Activated CD8-positive, alpha-beta memory T cell treated with anti-CD3 and anti-CD28 coated beads for 24 hours (primary cell): ENCODE measurements at regions not wholly inside any gene's neighbourhood (a gene's known extent, or its start where the extent isn't known, plus 50 kb on each side); places are given as distances from the start of the nearest gene placed in this dataset.
A peak's percentile ranks its signal among the peaks of the same experiment; 100 is the strongest.

Source experiments
- DNase-seq: peaks from one replicate; pipeline ENCODE4 v3.0.0-alpha.2; 2020

DNA sequence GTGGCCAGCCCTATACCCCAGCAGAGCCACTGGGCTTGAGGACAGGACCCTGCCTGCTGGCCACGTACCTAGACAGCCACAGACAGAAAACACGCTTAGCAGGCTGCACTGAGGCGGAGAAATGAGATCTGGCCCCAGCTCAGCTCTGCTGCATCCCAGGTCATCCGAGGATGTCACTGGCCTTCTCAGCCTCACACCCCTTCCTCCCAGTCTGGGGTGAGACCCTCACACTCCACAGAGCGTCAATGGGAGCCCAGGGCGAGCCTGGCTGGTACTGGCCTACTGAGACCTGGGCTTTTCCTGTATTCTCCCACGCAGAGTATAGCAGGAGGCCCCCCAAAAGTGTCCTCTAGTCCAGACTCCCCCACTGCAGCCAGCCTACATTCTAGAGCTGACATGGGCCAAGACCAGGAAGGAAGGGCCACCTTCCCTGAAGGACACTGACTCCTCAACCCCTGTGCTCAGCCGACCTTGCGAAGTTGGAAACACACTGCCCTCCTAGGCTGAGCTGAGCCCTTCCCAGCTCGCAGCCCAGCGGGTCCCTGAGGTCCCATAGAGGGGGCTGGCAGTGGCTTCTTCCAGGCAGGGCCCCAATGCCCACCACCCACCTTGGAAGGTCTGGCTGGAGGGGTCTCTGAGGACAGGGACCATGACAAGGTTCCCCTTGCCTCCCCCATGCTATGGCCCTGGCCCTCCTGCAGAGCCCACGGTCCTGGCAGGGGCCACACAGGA, 65.9 kb upstream of the LINC01488 start:
- no peak for DNase-seq

DNA sequence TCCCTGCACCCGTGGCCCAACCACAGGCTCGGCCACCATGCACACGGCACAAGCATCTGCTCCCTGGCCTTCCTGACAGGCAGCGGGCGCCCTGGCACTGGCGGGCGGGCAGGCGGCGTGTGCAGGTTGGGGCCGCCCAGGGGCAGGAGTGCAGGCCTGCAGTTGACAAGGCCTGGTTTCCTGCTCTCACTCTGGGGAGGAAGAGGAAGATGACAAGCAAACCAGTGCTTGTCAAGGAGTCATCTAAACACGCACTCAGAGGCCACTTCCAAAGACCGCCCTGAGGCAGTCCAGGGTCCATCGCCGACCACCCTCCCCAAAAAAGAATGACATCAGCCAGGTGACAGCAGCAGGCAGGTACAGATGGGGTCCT, 65.3 kb upstream of the LINC01488 start:
- DNase-seq: no peak

- DNase-seq: no peak
Measured at GRCh38 chr11:69416762-69417698, 64.4 kb upstream of the LINC01488 start.

- DNase-seq: no peak
Measured at GRCh38 chr11:69417699-69418085, 63.8 kb upstream of the LINC01488 start.

GRCh38 chr11:69418576-69419296, 62.7 kb upstream of the LINC01488 start:
- no peak for DNase-seq

- no peak for DNase-seq
Measured at GRCh38 chr11:69419662-69420395, 61.6 kb upstream of the LINC01488 start.

GRCh38 chr11:69422645-69423044, 58.8 kb upstream of the LINC01488 start:
- no peak for DNase-seq

- no peak for DNase-seq
Measured at GRCh38 chr11:69423181-69423580, 58.3 kb upstream of the LINC01488 start.

GRCh38 chr11:69423611-69424385, 57.7 kb upstream of the LINC01488 start:
- DNase-seq: no peak

DNA sequence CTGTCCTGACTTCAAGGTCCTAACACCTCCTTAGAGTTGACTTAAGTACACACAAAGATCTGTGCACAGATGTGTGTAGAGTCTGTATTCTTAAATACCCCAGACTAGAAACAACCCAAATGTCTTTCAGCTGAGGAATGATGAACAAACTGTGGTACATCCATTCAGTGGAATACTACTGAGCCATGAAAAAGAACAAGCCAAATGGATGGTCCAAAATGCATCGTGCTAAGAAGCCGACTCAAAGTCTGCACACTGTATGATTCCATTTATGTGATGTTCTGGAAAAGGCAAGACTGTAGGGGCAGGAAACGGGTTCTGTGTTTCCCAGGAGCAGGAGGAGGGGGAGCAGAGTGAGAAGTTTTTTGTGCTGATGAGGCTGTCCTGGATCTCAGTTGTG, 56.7 kb upstream of the LINC01488 start:
- no peak for DNase-seq

GRCh38 chr11:69425444-69425843, 56.0 kb upstream of the LINC01488 start:
- no peak for DNase-seq

- peak; percentile 67 for DNase-seq
Measured at GRCh38 chr11:69425895-69426544, 55.4 kb upstream of the LINC01488 start.

DNA sequence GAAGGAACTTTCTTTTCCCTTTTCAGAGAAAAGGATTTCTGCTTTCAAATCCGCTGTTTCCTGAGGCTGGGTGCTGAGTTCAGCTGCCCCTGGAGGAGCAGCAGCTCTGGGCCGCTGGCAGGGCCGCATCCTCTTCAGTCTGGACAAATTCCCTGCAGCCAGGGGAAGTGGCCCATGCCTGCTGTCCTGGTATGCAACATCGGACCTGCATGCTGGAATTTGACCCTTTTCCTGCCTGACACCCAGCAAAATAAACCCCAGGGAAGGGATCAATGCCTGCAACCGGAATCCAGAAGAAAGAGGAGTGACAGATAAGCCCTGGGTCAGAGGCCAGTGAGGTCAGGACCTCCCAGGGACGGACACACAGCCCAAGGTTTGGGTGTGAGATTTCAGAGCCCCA, 54.1 kb upstream of the LINC01488 start:
- no peak for DNase-seq

- no peak for DNase-seq
Measured at GRCh38 chr11:69427906-69428880, 53.3 kb upstream of the LINC01488 start.

DNA sequence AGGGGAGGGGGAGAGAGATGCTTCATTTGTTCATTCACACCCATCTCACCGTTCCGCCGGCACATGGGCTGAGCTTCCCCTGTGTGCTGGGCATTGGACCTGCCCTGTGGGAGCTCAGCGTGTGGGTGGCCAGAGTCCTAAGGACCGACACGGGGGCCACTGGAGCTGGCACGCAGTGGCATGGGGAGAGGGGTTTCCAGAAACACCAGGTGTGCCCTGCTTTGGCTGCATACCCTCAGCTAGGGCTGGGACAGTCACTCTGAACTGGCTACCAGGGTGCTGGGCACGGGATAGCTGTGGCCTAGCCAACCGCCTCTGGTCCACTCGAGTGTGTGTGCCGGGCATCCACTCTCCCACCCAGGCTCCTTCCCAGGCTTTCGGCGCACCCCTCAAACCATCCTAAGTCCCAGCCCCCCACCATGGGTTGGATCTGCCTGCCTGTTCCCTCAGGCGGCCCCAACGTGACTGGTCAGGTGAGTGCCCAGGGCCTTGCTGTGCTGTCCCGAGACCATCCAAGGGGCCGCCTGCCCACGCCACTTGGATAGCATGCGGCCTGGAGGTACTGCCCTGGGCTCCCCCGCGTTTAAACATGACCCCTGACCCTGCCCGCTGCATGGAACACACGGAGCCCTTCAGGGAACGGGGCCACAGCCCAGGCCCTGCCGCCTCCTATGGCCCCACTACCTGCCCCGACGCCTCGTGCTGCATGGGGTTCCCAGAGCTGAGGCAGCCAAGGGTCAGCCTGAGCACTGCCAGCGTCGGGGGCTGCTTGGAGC, 51.6 kb upstream of the LINC01488 start:
- DNase-seq: no peak

- no peak for DNase-seq
Measured at GRCh38 chr11:69430566-69430965, 50.9 kb upstream of the LINC01488 start.

GRCh38 chr11:69431136-69431535, 50.3 kb upstream of the LINC01488 start:
- DNase-seq: no peak
